Keratinocyte (primary cell): ENCODE measurements at regions not wholly inside any gene's neighbourhood (a gene's known extent, or its start where the extent isn't known, plus 50 kb on each side); places are given as distances from the start of the nearest gene placed in this dataset.

Experiments used
- DNase-seq: peaks from one replicate; pipeline ENCODE4 v3.0.0-alpha.2; 2011; ENCODE audit warnings: low read depth, missing footprints, low spot score
- FAIRE-seq: peaks from 2 replicates; lab custom pipeline; 2011; peaks lifted over from hg19 to GRCh38; lab: Jason Lieb, UNC
- H2AFZ ChIP-seq: 2 replicates; pipeline ENCODE4 v1.6.0; 2012; ENCODE audit warnings: low read length, control low read depth, inconsistent platforms; ENCODE audit not compliant: control insufficient read depth
- H3K27ac ChIP-seq: 2 replicates; pipeline ENCODE4 v1.5.1; 2011; ENCODE audit warnings: low read length; ENCODE audit not compliant: control insufficient read depth, insufficient read depth
- H3K27me3 ChIP-seq: 3 replicates; pipeline ENCODE4 v1.6.0; 2011; ENCODE audit warnings: low read length; ENCODE audit not compliant: control insufficient read depth, insufficient read depth; ENCODE audit errors: extremely low read depth
- H3K36me3 ChIP-seq, 2 experiments: 2 replicates in 1 of 2; 3 replicates in 1 of 2; pipeline ENCODE4 v1.5.1; 2011; ENCODE audit warnings: low read length in 2 of 2, mild to moderate bottlenecking in 1 of 2; ENCODE audit not compliant: control insufficient read depth in 2 of 2, insufficient read depth in 2 of 2; ENCODE audit errors: extremely low read depth in 1 of 2
- H3K4me1 ChIP-seq: 3 replicates; pipeline ENCODE4 v1.5.1; 2011; ENCODE audit warnings: low read length; ENCODE audit not compliant: control insufficient read depth, insufficient read depth; ENCODE audit errors: extremely low read depth
- H3K4me2 ChIP-seq: 3 replicates; pipeline ENCODE4 v1.6.0; 2011; ENCODE audit warnings: low read depth, low read length; ENCODE audit not compliant: control insufficient read depth, insufficient read depth; ENCODE audit errors: extremely low read depth
- H3K4me3 ChIP-seq, 3 experiments: fragments of 200-600 bp in 1 of 3; sonication (generic) in 1 of 3; 2 replicates in 2 of 3; 3 replicates in 1 of 3; pipeline ENCODE4 v1.5.1; 2011 to 2016; ENCODE audit warnings: low read length in 3 of 3, mild to moderate bottlenecking in 3 of 3, control low read depth in 2 of 3, inconsistent platforms in 1 of 3, low read depth in 1 of 3, mixed read lengths in 1 of 3, mixed run types in 1 of 3, moderate library complexity in 1 of 3; ENCODE audit not compliant: control insufficient read depth in 2 of 3, insufficient read depth in 2 of 3; ENCODE audit errors: extremely low read depth in 1 of 3
- H3K79me2 ChIP-seq: 2 replicates; pipeline ENCODE4 v1.6.0; 2012; ENCODE audit warnings: low read length; ENCODE audit not compliant: control insufficient read depth, insufficient read depth
- H3K9ac ChIP-seq: 3 replicates; pipeline ENCODE4 v1.6.0; 2011; ENCODE audit warnings: low read length; ENCODE audit not compliant: control insufficient read depth, insufficient read depth; ENCODE audit errors: extremely low read depth
- H3K9me1 ChIP-seq: 3 replicates; pipeline ENCODE4 v1.6.0; 2011; ENCODE audit warnings: low read length; ENCODE audit not compliant: control insufficient read depth, insufficient read depth; ENCODE audit errors: extremely low read depth
- H3K9me3 ChIP-seq: 2 replicates; pipeline ENCODE4 v1.5.1; 2012; ENCODE audit warnings: low read depth, low read length; ENCODE audit not compliant: control insufficient read depth
- H4K20me1 ChIP-seq: 3 replicates; pipeline ENCODE4 v1.6.0; 2011; ENCODE audit warnings: low read length; ENCODE audit not compliant: control insufficient read depth, insufficient read depth; ENCODE audit errors: extremely low read depth
- CTCF ChIP-seq, 3 experiments: IDR thresholded peaks in 1 of 3; conservative IDR thresholded peaks in 1 of 3; optimal IDR thresholded peaks in 1 of 3; 2 replicates in 2 of 3; 3 replicates in 1 of 3; pipeline versions ENCODE3 to v1.5.1; 2011; ENCODE audit warnings: low read length in 3 of 3, mild to moderate bottlenecking in 3 of 3, moderate library complexity in 2 of 3, control low read depth in 1 of 3, inconsistent platforms in 1 of 3; ENCODE audit not compliant: insufficient read depth in 2 of 3; ENCODE audit errors: extremely low read depth in 1 of 3
- EZH2 ChIP-seq: IDR thresholded peaks from one replicate; pipeline ENCODE4 v1.6.1; 2012; ENCODE audit warnings: inconsistent platforms, mild to moderate bottlenecking, low read length, moderate library complexity
- dilution Hi-C: fragments of 300-500 bp; cut with MboI; formaldehyde crosslinking; loops from one replicate; pipeline ENCODE4 v1.7.0; 2020; ENCODE audit warnings: low sequenced_read_pairs; ENCODE audit not compliant: extremely low pct_ligation_motif_present

- Histone ChIP-seq H3K9me3 (no peaks in the 10 kb centered on the region), H2AFZ (no peak overlapping the region), H3K4me3 (no peak overlapping the region), H3K79me2 (no peaks in the 10 kb centered on the region), H3K4me2 (no peak overlapping the region), H3K36me3 (no peaks in the 10 kb centered on the region), H3K27ac (no peak overlapping the region), H3K27me3 (no peaks in the 10 kb centered on the region), H3K9me1 (no peaks in the 10 kb centered on the region), H3K9ac (no peak overlapping the region), H3K4me1 (no peaks in the 10 kb centered on the region), H4K20me1 (no peaks in the 10 kb centered on the region)
- dilution Hi-C loops: no loop called here
- FAIRE-seq (no peak), DNase-seq (no peak)
- TF ChIP-seq CTCF (optimal IDR thresholded peaks at IDR 0.05 in 1 of 3, IDR thresholded peaks at IDR 0.05 in 1 of 3, conservative IDR thresholded peaks at IDR 0.05 in 1 of 3; ENCODE audit: extremely low read depth in 1 of 3, insufficient read depth in 2 of 3, low read length in 3 of 3) (no peak), EZH2 (no peak)
These were observed 136.8 kb upstream of the TBX3 start for GRCh38 chr12:114820796-114821195.

GRCh38 chr12:114817571-114818425 is 133.8 kb upstream of the TBX3 start:
- H3K9me3 ChIP-seq: no peaks in the 10 kb centered on the region
- TF ChIP-seq EZH2 (no peak), CTCF (optimal IDR thresholded peaks at IDR 0.05 in 1 of 3, IDR thresholded peaks at IDR 0.05 in 1 of 3, conservative IDR thresholded peaks at IDR 0.05 in 1 of 3; ENCODE audit: extremely low read depth in 1 of 3, insufficient read depth in 2 of 3, low read length in 3 of 3) (no peak)
- no peaks in the 10 kb centered on the region for H3K4me1 ChIP-seq
- H3K27ac ChIP-seq: no peak overlapping the region
- no peak for DNase-seq
- H3K9me1 ChIP-seq: no peaks in the 10 kb centered on the region
- no peak for FAIRE-seq
- H3K4me2 ChIP-seq: no peak overlapping the region
- H3K27me3 ChIP-seq: no peaks in the 10 kb centered on the region
- H2AFZ ChIP-seq: no peak overlapping the region
- no peak overlapping the region for H3K9ac ChIP-seq
- no peaks in the 10 kb centered on the region for H3K36me3 ChIP-seq
- H4K20me1 ChIP-seq: no peaks in the 10 kb centered on the region
- H3K79me2 ChIP-seq: no peaks in the 10 kb centered on the region
- H3K4me3 ChIP-seq: no peak overlapping the region
- dilution Hi-C loops: no loop called here
